PFSK-1 (cell line): ENCODE measurements at regions not wholly inside any gene's neighbourhood (a gene's known extent, or its start where the extent isn't known, plus 50 kb on each side); places are given as distances from the start of the nearest gene placed in this dataset.

Experiments used
- POLR2AphosphoS5 ChIP-seq: IDR thresholded peaks from 2 replicates; pipeline ENCODE4 v1.6.1; 2012; ENCODE audit warnings: low read depth, mild to moderate bottlenecking, control low read depth, low read length, moderate library complexity
- REST ChIP-seq, 2 experiments: IDR thresholded peaks; 2 replicates each; pipeline versions ENCODE4 v1.6.1 to v1.8.0; 2011 to 2012; ENCODE audit warnings: low read depth in 2 of 2, low read length in 2 of 2, control low read depth in 1 of 2, inconsistent platforms in 1 of 2, mild to moderate bottlenecking in 1 of 2, moderate library complexity in 1 of 2; ENCODE audit not compliant: insufficient read depth in 1 of 2
- TAF1 ChIP-seq: IDR thresholded peaks from 2 replicates; pipeline ENCODE4 v1.6.1; 2012; ENCODE audit warnings: low read length, control low read depth, borderline replicate concordance; ENCODE audit not compliant: insufficient read depth

- TF ChIP-seq REST (IDR thresholded peaks at IDR 0.05; ENCODE audit: insufficient read depth in 1 of 2, low read depth in 2 of 2, low read length in 2 of 2) (no peak), POLR2AphosphoS5 (no peak), TAF1 (no peak)
These were observed 135.6 kb downstream of the PFKFB3 start for GRCh38 chr10:6338361-6338760.
